ENCODE measurements at regions not wholly inside any gene's neighbourhood (a gene's known extent, or its start where the extent isn't known, plus 50 kb on each side); places are given as distances from the start of the nearest gene placed in this dataset.

GRCh38 chr2:129331638-129332037 is 647.8 kb upstream of the RAB6C start:
- DNase-seq (ENCODE audit: low read depth in 4 of 4, low spot score in 3 of 4) = no peak

- DNase-seq (ENCODE audit: low read depth in 4 of 4, low spot score in 3 of 4) = no peak
Observed at GRCh38 chr2:129334128-129334527, 645.3 kb upstream of the RAB6C start.

- DNase-seq (ENCODE audit: low read depth in 4 of 4, low spot score in 3 of 4) = no peak
Observed at GRCh38 chr2:129334696-129335410, 644.6 kb upstream of the RAB6C start.

DNA sequence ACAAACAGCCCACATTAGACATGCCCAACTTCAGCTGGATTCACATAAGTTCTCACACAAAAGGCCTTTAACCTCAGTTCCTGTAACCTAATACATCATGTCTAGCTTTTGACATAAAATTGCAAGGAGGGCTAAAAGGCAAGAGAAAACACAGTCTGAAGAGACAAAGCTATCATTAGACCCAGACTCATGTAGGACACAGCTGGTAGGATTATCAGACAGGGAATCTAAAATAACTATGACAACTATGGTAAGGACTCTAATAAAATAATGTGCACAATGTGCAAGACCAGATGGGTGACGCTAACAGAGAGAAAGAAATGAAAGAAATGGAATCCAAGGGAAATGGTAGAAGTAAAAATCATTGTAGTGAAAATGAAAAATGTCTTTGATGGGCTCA is 643.2 kb upstream of the RAB6C start:
- DNase-seq (ENCODE audit: low read depth in 4 of 4, low spot score in 3 of 4) = no peak

DNA sequence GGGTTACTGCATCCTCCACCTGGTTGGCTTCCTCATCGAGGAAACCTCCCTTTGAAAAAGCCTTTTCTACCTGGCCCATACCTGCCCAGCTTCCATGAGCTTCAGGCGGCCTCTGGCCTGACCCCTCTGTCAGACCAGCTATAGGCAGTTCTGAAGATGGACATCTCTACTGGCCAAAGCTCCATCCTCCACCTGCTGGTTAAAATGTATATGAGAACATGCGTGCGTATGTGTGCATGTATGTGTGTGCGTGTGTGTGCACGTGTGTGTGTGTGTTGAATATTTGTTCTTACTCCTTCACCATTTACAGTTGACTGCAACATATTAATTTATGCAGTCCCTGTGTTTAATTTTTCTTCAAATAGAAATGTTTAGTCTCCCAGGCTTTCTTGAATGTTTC is 642.4 kb upstream of the RAB6C start:
- no peak for DNase-seq (ENCODE audit: low read depth in 4 of 4, low spot score in 3 of 4)

DNA sequence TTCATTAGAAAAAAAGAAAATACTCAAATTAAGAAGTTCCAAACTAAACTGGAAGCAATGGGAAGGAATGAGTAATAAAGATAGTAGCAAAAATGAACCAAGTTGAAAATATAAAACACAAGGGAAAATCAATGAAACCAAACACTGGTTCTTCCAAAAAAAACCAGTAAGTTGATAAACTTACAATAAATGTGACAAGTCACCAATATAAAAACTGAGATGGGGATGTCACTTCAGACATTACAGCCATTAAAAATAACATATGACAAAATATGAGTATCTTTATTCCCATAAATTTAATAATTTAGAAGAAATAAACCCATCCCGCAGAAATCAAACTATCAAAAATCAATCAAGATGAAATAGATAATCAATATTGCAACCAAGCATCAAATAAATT is 633.9 kb upstream of the RAB6C start:
- no peak for DNase-seq (ENCODE audit: low read depth in 4 of 4, low spot score in 3 of 4)

- DNase-seq (ENCODE audit: low read depth in 4 of 4, low spot score in 3 of 4) = no peak
Observed at GRCh38 chr2:129347486-129348217, 631.8 kb upstream of the RAB6C start.

- DNase-seq (ENCODE audit: low read depth in 4 of 4, low spot score in 3 of 4) = no peak
Observed at GRCh38 chr2:129354631-129355030, 624.8 kb upstream of the RAB6C start.

DNA sequence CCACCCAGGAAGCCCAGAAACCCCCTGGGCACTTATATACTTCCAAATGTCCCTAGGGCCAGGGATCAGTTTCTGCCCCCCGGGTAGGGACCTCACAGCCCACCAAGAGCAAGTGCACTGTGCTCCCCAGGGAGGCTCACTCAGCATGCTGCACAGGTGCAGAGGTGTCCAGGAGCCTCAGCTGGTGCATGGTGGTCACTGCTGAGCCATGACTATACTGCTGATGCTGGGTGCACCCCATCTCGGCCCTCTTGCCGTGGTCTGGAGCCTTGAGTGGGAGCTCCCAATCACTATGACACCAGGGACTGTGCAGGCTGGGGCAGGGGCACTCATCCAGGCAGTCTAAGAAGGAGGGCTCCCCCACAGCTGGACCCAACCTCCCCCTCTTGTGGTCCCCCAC is 617.8 kb upstream of the RAB6C start:
- DNase-seq (ENCODE audit: low read depth in 4 of 4, low spot score in 3 of 4) = no peak

- no peak for DNase-seq (ENCODE audit: low read depth in 4 of 4, low spot score in 3 of 4)
Observed at GRCh38 chr2:129366263-129366662, 613.2 kb upstream of the RAB6C start.

DNA sequence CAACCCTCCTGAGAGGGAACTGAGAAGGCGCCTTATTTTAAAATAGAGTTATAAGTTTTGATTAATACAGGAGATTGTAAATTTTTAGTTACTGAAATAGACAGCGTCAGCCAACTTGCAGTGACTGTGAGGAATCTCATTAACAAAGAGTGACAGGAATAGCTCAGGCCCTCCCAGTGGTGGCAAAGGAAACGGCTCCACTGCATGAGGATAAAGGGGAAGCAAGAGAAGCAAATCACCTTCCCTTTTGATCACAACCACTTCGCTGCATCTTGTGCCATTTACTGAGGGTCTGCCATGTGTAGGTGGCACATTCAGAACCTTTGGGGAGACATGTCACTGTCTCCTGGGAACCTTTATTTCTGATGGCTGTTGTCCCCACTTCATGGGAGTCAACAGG is 612.4 kb upstream of the RAB6C start:
- DNase-seq (ENCODE audit: low read depth in 4 of 4, low spot score in 3 of 4) = no peak

- no peak for DNase-seq (ENCODE audit: low read depth in 4 of 4, low spot score in 3 of 4)
Observed at GRCh38 chr2:129369437-129369836, 610.0 kb upstream of the RAB6C start.

DNA sequence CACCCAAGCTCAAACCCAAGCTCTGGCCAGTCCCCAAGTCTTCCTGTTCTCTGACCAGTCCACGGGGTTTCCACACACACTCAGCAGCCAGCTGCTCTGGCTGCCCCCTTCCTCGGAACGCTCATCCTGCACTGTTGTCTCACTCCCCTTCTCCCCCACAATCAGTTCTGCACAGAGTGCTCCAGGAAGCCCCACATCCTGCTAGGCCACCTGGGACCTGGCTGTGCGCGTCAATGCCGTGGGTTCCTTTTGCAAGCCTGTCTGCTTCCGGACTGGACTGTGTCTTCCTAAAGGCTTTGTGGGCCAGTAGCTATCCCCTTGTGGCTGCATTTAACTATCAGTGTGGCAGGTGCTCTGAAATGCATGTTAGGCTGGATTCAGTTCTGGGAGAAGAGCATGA is 605.0 kb upstream of the RAB6C start:
- DNase-seq (ENCODE audit: low read depth in 4 of 4, low spot score in 3 of 4) = no peak

- DNase-seq (ENCODE audit: low read depth in 4 of 4, low spot score in 3 of 4) = no peak
Observed at GRCh38 chr2:129375632-129376425, 603.6 kb upstream of the RAB6C start.

DNA sequence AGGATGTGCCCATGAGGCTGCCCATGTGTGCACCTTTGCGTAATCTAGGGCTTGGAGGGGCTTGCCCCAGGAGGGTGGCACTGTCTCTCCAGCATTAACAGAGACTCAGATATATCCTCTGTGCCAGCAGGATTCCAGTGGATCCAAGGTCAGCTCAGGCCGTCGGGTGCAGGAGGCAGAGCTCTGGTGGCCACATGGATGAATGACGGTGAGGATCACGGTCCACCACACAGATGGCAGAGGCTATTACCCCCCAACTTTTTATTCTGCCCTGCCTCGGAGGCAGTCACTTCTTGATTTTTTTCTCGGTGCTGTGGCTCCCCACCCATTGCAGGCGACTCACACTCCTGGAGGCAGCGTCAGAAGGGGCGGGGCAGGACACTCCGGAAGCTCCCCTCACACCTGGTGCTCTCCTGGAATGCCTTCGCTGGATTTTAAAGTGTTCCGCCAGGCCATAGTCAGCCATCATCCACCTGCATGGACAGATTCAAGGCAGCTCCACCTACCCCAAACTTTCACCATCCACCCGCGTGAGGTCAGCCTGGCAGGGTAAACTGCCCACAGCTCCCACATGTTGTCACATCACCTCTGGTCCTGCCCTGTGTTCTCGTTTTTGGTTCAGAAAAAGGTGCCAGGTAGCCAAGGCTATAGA is 602.9 kb upstream of the RAB6C start:
- no peak for DNase-seq (ENCODE audit: low read depth in 4 of 4, low spot score in 3 of 4)

GRCh38 chr2:129377078-129377469 is 602.4 kb upstream of the RAB6C start:
- no peak for DNase-seq (ENCODE audit: low read depth in 4 of 4, low spot score in 3 of 4)

GRCh38 chr2:129378186-129378585 is 601.3 kb upstream of the RAB6C start:
- no peak for DNase-seq (ENCODE audit: low read depth in 4 of 4, low spot score in 3 of 4)

DNA sequence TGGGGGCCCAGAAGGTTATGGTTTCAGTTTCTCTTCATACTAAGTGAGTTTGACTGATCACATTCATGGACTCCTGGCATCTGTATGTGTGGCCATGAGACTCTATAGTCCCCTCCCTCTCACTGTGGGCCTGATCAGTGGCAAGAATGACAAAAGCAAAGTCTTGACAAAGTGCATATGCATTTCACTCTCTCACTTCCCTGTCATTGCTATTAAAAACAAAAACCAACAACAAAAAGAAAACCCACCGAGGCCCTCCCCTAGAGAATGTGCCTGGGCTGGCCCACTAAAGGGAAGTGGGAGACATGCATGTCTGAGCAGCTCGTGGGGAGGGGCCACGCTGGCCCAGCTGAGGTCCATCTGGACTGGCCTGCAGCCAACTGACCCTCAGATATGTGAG is 600.1 kb upstream of the RAB6C start:
- DNase-seq (ENCODE audit: low read depth in 4 of 4, low spot score in 3 of 4) = no peak

DNA sequence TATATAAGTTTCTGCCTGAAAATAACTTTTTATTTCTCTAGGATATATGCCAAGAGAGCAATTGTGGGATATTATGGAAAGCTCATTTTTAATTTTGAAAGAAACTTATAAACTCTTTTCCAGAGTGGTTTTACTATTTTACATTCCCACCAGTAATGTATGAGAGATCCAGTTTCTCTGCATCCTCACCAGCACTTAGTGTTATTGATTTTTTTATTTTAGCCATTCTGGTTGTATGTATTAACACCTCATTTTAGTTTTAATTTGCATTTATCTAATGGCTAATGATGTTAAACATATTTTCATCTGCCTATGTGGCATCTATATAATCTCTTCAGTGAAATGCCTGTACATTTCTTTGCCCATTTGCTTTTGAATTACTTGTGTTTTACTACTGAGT is 597.7 kb upstream of the RAB6C start:
- no peak for DNase-seq (ENCODE audit: low read depth in 4 of 4, low spot score in 3 of 4)

DNA sequence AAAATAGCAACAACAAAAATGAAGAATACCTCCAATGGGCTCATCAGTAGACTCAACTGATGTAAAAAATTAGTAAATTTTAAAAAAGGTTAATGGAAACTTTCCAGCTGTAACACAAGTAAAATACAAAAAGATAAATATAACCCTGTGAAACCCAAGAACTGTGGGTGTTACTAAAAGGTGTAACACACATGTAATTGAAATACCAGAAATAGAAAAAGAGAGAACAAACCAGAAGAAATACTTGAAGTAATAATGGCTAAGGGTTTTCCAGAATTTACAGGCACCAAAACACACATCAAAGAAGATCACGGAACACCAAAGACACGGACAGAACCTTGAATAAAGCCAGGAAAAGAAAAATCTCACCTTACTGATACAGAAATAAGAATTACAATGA is 590.6 kb upstream of the RAB6C start:
- no peak for DNase-seq (ENCODE audit: low read depth in 4 of 4, low spot score in 3 of 4)

- no peak for DNase-seq (ENCODE audit: low read depth in 4 of 4, low spot score in 3 of 4)
Observed at GRCh38 chr2:129393816-129394215, 585.6 kb upstream of the RAB6C start.
